H1 (cell line): ENCODE measurements at regions not wholly inside any gene's neighbourhood (a gene's known extent, or its start where the extent isn't known, plus 50 kb on each side); places are given as distances from the start of the nearest gene placed in this dataset.

Experiments
- CTBP2 ChIP-seq: IDR thresholded peaks from 2 replicates; pipeline ENCODE4 v1.7.0; 2011; ENCODE audit warnings: borderline replicate concordance, mild to moderate bottlenecking, moderate library complexity, mixed read lengths, low read length; ENCODE audit not compliant: insufficient read depth, insufficient read length
- RFX5 ChIP-seq: IDR thresholded peaks from 2 replicates; pipeline ENCODE4 v1.6.1; 2011; ENCODE audit warnings: low read depth, low read length, improper control_type of control experiment, borderline replicate concordance
- SIRT6 ChIP-seq: IDR thresholded peaks from one replicate; pipeline ENCODE4 v1.7.1; 2012; ENCODE audit warnings: low read length, inconsistent platforms
- SP1 ChIP-seq: IDR thresholded peaks from 2 replicates; pipeline ENCODE4 v1.6.1; 2011; ENCODE audit warnings: low read depth, low read length
- SUZ12 ChIP-seq: fragments of 200-600 bp; sonication (generic); IDR thresholded peaks from 2 replicates; pipeline ENCODE4 v1.6.1; 2012; ENCODE audit warnings: mild to moderate bottlenecking, inconsistent platforms, low read length, moderate library complexity, mixed read lengths
- TBP ChIP-seq: IDR thresholded peaks from 2 replicates; pipeline ENCODE4 v1.6.1; 2011; ENCODE audit warnings: low read depth, low read length, improper control_type of control experiment

DNA sequence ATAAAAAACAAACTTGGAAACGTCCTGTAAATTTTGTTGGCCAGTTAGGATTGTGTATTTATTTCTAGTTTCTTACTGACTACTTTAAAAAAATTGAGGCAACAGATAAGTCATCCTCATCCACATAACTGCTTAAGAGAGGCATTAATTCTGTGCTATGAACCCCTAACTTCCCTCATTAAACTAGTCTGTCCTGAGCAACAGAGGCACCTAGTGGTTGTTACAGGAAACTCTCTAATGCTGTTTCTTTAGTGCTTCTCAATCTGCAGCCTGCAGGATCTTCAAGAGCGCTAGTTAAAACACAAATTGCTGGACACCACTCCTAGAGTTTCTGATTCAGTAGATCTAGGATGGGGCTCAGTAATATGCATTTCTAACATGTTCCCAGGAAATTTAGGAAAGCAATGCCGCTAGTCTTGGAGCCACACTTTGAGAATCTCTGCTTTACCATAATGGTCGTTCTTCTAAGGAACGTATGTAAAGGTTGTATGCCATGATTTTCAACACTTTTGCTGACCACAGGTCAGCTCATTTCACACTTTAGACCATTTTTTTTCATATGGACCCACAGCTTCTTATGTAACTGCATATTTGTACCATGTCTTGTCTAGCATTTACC lies 410.1 kb upstream of the SMARCA2 start (continued):
- TF ChIP-seq RFX5 (no peak), SIRT6 (no peak), TBP (no peak), SP1 (no peak), SUZ12 (no peak), CTBP2 (no peak)
- TF ChIP-seq, all 59 proteins: peak for 2
